ENCODE measurements at regions not wholly inside any gene's neighbourhood (a gene's known extent, or its start where the extent isn't known, plus 50 kb on each side); places are given as distances from the start of the nearest gene placed in this dataset.
"Not testable (repeated sequence)": the region's sequence is repeated elsewhere in the genome, so short reads cannot be mapped to it uniquely, and the experiment has no call there.

DNA sequence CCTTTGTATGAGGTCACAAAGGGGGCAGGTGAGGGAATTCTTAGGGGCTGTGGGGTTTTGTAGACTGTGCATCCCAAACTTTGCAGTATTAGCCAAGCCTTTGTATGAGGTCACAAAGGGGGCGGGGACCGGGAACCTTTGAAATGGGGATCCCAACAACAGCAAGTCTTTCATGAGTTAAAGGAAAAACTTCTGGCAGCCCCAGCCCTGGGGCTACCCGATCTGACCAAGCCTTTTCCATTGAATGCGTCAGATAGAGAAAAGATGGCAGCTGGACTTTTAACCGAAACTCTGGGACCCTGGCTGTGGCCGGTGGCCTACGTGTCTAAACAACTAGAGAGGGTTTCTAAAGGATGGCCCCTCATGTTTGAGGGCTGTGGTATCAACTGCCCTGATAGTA, 79.0 kb upstream of the RUBCNL start:
- DNase-seq (ENCODE audit: low read depth), result not testable (repeated sequence)

DNA sequence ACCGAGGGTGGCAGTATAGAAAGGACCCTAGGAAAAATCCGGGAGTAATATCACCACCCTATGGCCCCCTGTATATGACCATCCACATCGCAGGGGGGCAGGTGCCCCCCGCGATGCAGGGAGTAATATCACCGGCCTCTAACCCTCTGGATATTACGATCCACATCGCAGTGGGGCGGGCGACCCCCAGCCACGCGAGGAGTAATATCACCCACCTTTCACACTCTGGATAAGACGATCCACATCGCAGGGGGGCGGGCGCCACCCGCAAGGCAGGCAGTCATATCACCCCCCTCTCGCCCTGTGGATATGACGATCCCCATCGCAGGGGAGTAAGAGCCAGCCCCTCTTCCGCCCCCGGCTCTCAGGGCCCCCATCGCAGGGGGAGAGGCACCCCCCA, 76.7 kb upstream of the RUBCNL start:
- no peak for DNase-seq (ENCODE audit: low read depth)

DNA sequence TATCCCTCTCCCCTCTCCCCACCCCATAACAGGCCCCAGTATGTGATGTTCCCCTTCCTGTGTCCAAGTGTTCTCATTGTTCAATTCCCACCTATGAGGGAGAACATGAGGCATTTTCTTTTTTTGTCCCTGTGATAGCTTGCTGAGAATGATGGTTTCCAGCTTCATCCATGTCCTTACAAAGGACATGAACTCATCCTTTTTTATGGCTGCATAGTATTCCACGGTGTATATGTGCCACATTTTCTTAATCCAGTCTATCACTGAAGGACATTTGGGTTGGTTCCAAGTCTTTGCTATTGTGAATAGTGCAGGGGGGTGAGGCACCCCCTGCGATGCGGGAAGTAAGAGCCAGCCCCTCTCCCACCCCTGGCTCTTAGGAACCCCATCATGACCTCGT, 73.2 kb upstream of the RUBCNL start:
- not testable (repeated sequence) for DNase-seq (ENCODE audit: low read depth)

DNA sequence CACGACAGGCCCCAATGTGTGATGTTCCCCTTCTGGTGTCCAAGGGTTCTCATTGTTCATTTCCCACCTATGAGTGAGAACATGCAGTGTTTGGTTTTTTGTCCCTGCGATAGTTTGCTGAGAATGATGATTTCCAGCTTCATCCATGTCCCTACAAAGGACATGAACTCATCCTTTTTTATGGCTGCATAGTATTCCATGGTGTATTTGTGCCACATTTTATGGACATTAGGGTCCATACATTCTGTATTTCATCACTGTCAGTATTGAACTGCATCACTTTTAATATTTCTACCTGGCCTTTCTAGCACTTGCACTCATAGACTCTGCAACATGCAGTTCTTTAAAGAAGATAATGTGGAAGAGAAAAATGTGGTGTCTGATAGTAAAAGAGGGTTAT, 70.2 kb upstream of the RUBCNL start:
- not testable (repeated sequence) for DNase-seq (ENCODE audit: low read depth)

DNA sequence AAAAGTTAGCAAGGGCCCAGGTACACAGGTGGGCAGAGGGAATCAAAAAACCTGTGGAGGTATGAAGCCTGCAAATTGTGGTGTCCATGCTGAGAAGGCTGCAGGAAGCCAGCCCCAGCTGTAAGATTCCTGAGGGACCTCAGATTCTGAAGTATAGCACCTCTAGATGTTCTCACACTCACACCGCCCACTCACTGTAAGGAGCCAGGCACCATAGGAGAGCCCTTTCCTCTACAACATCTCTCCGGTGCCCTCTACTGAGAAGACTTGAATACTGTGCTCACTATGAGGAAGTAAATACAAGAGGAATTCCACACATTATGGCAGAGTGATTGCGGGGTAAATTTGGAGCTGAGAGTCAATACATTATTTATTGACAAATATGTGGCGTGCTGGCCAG, 68.9 kb upstream of the RUBCNL start:
- DNase-seq (ENCODE audit: low read depth), result not testable (repeated sequence)

DNA sequence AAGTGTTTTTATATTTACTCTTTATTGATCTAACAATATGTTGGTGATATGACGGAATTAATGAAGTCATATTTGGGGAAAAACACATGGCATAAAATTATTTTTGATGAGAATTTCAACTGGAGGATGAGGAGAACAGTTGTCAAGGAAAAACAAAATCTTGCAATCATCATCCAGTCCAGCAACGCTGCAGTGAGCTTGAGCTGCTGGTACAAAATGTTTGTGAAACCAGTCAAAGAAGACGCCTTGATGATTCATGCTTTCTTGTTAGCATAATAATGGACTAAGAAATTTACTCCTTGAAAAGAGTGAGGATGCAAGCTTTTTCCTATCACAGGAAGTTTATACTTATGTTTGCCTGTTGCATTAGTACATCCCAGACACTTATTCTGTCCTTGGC, 64.1 kb upstream of the RUBCNL start:
- not testable (repeated sequence) for DNase-seq (ENCODE audit: low read depth)

DNA sequence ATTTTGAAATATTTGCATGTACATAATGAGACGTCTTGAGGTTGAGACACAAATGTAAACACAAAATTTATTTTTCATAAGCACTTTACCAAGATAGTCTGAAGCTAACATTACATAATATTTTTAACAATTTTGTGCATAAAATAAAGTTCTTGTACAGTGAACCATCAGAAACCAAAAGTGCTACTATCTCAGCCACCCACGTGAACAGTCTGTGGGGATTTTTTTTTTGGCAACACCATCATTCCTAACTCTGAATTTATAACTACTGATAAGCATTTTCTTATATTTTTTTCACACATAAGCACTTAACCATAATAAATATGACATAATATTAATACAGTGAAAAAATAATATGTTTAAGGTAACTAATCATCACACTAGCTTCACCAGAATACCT, 62.9 kb upstream of the RUBCNL start:
- DNase-seq (ENCODE audit: low read depth), result not testable (repeated sequence)

DNA sequence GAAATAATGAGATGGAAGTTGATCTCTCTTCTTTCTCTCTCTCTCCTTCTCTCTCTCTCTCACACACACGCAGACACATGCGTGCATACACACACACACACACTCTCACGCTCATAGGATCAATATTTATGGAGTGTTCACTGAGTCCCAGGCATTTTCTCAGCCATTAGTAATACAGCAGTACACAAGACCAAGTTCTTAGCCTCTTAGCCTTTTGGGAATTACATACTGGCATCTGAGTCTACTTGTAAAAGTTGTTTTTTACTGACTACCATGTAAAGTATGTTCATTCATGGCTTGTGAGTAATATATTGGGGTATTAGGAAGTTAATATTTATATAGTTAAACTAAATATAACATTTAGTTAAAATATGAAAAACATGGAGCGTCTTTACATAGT, 61.1 kb upstream of the RUBCNL start:
- not testable (repeated sequence) for DNase-seq (ENCODE audit: low read depth)

DNA sequence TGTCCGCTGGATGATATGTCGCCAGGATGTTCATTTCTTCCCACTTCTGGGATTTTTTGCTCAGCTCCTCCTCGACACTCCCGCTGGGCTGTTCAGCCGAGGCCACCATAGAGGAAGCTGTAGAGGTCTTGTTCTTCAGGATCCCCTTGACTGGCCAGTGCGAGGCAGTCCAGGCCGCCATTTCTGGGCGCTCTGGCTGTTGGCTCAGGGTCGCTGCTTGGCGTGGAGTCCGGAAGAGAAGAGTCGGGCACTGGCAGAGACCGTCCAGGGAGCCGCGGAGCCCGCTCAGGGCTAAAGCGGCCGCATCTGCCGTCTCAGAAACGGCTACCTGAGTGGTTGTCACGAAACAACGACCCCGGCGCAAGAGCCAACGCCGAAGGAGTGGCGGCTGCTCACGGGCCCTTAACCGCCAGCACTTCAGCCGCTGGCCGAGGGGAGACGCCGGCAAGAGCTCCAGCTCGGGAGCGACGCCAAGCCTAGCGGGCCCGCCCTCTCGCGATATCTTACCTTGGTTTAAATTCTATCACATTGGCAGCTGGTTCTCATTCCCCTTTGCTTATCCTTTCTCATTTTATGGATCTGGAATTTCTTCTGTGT, 50.9 kb upstream of the RUBCNL start:
- not testable (repeated sequence) for DNase-seq (ENCODE audit: low read depth)
